Vagina (tissue), 2 donors: ENCODE measurements at regions not wholly inside any gene's neighbourhood (a gene's known extent, or its start where the extent isn't known, plus 50 kb on each side); places are given as distances from the start of the nearest gene placed in this dataset.

Source experiments
- CTCF ChIP-seq, 3 experiments: fragments of 450-650 bp in 2 of 3; fragments of 200-600 bp in 1 of 3; sonication (generic) in 1 of 3; IDR thresholded peaks; one replicate each; pipeline ENCODE4 v1.5.1; 2017 to 2019; ENCODE audit warnings: antibody characterized with exemption in 3 of 3, mild to moderate bottlenecking in 2 of 3, moderate library complexity in 2 of 3
- POLR2A ChIP-seq, 2 donors: fragments of 450-650 bp; IDR thresholded peaks; one replicate each; pipeline ENCODE4 v1.6.1; 2017; ENCODE audit warnings: antibody characterized with exemption in 2 of 2, mild to moderate bottlenecking in 2 of 2, moderate library complexity in 2 of 2
- POLR2AphosphoS5 ChIP-seq, 2 donors: sonication (generic); formaldehyde crosslinking; IDR thresholded peaks; one replicate each; pipeline ENCODE4 v1.9.0; 2017; ENCODE audit warnings: antibody characterized with exemption in 2 of 2, mild to moderate bottlenecking in 2 of 2, low read depth in 1 of 2; ENCODE audit not compliant: insufficient read depth in 1 of 2

- TF ChIP-seq CTCF (IDR thresholded peaks at IDR 0.05) (no peak), POLR2AphosphoS5 (IDR thresholded peaks at IDR 0.05; ENCODE audit: insufficient read depth in 1 of 2, low read depth in 1 of 2) (no peak), POLR2A (IDR thresholded peaks at IDR 0.05) (no peak)
Measured at GRCh38 chr10:100659361-100660098, 85.9 kb upstream of the PAX2 start.
